Upper lobe of left lung (tissue), 4 donors: ENCODE measurements at regions not wholly inside any gene's neighbourhood (a gene's known extent, or its start where the extent isn't known, plus 50 kb on each side); places are given as distances from the start of the nearest gene placed in this dataset.

ENCODE experiments used
- CTCF ChIP-seq, 6 experiments: fragments of 450-650 bp in 4 of 6; fragments of 200-600 bp in 2 of 6; sonication (generic) in 2 of 6; IDR thresholded peaks; one replicate each; pipeline ENCODE4 v1.5.1; 2016 to 2019; ENCODE audit warnings: antibody characterized with exemption in 6 of 6
- EP300 ChIP-seq, 4 donors: sonication (generic); formaldehyde crosslinking; IDR thresholded peaks; one replicate each; pipeline ENCODE4 v1.5.1; 2017; ENCODE audit warnings: antibody characterized with exemption in 4 of 4, control low read depth in 2 of 4

GRCh38 chr17:17415006-17415405 lies 61.8 kb upstream of the MED9 start:
- TF ChIP-seq CTCF (IDR thresholded peaks at IDR 0.05) (no peak), EP300 (IDR thresholded peaks at IDR 0.05) (no peak)
